Ishikawa (cell line): ENCODE measurements at regions not wholly inside any gene's neighbourhood (a gene's known extent, or its start where the extent isn't known, plus 50 kb on each side); places are given as distances from the start of the nearest gene placed in this dataset.

ENCODE experiments used
- CEBPB ChIP-seq: IDR thresholded peaks from 2 replicates; pipeline ENCODE4 v1.6.1; 2012
- CREB1 ChIP-seq: IDR thresholded peaks from 2 replicates; pipeline ENCODE4 v1.6.1; 2012; ENCODE audit warnings: low read depth
- EGR1 ChIP-seq: IDR thresholded peaks from 2 replicates; pipeline ENCODE4 v1.6.1; 2012
- EP300 ChIP-seq: IDR thresholded peaks from 2 replicates; pipeline ENCODE4 v1.6.1; 2012; ENCODE audit warnings: borderline replicate concordance
- FOXM1 ChIP-seq: IDR thresholded peaks from 2 replicates; pipeline ENCODE4 v1.6.1; 2012; ENCODE audit warnings: low read depth, borderline replicate concordance
- NFIC ChIP-seq: IDR thresholded peaks from 2 replicates; pipeline ENCODE4 v1.6.1; 2012
- RAD21 ChIP-seq: IDR thresholded peaks from 2 replicates; pipeline ENCODE4 v1.6.1; 2012; ENCODE audit warnings: low read depth
- TAF1 ChIP-seq: IDR thresholded peaks from 2 replicates; pipeline ENCODE4 v1.6.1; 2012; ENCODE audit warnings: low read depth, mild to moderate bottlenecking
- TCF12 ChIP-seq: IDR thresholded peaks from 2 replicates; pipeline ENCODE4 v1.6.1; 2012; ENCODE audit warnings: low read depth
- TEAD4 ChIP-seq: IDR thresholded peaks from 2 replicates; pipeline ENCODE4 v1.6.1; 2012
- YY1 ChIP-seq: IDR thresholded peaks from 2 replicates; pipeline ENCODE4 v1.6.1; 2012; ENCODE audit warnings: low read depth
- ZBTB7A ChIP-seq: IDR thresholded peaks from 2 replicates; pipeline ENCODE4 v1.6.1; 2012; ENCODE audit warnings: low read depth
- TF ChIP-seq, protein P1 (sequence below): IDR thresholded peaks from 2 replicates; pipeline ENCODE4 v1.6.1; 2012; ENCODE audit warnings: low read depth, mild to moderate bottlenecking
- TF ChIP-seq, protein P2 (sequence below): IDR thresholded peaks from 2 replicates; pipeline ENCODE4 v1.6.1; 2012
- TF ChIP-seq, protein P3 (sequence below): IDR thresholded peaks from 2 replicates; pipeline ENCODE4 v1.6.1; 2012

DNA sequence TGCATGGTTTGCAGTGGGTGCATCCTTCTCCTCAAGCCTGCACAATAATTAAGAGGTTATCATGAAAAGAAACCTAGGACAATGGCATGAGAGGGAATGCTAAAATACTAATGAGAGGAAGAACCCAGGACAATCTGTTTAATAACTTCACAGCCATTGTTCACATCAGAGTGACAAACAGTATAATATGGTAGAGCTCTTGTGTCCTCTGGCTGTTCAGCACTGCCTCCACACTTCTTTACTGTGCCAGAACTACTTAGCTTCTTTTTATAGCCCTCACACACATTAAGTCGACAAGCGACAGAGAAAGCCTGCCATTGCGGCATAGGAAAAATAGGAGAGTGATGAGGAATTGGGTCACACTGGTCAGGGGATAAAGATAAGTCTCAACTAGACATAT lies 65.0 kb upstream of the MEIS2 start:
- no peak for TF ChIP-seq NFIC
- no peak for TF ChIP-seq CREB1
- no peak for TF ChIP-seq CEBPB
- TF ChIP-seq TAF1: no peak
- no peak for TF ChIP-seq YY1
- no peak for TF ChIP-seq ZBTB7A
- TF ChIP-seq TCF12: no peak
- no peak for TF ChIP-seq EGR1
- no peak for TF ChIP-seq TEAD4
- TF ChIP-seq RAD21: no peak
- TF ChIP-seq, protein P1, sequence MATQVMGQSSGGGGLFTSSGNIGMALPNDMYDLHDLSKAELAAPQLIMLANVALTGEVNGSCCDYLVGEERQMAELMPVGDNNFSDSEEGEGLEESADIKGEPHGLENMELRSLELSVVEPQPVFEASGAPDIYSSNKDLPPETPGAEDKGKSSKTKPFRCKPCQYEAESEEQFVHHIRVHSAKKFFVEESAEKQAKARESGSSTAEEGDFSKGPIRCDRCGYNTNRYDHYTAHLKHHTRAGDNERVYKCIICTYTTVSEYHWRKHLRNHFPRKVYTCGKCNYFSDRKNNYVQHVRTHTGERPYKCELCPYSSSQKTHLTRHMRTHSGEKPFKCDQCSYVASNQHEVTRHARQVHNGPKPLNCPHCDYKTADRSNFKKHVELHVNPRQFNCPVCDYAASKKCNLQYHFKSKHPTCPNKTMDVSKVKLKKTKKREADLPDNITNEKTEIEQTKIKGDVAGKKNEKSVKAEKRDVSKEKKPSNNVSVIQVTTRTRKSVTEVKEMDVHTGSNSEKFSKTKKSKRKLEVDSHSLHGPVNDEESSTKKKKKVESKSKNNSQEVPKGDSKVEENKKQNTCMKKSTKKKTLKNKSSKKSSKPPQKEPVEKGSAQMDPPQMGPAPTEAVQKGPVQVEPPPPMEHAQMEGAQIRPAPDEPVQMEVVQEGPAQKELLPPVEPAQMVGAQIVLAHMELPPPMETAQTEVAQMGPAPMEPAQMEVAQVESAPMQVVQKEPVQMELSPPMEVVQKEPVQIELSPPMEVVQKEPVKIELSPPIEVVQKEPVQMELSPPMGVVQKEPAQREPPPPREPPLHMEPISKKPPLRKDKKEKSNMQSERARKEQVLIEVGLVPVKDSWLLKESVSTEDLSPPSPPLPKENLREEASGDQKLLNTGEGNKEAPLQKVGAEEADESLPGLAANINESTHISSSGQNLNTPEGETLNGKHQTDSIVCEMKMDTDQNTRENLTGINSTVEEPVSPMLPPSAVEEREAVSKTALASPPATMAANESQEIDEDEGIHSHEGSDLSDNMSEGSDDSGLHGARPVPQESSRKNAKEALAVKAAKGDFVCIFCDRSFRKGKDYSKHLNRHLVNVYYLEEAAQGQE: no peak
- no peak for TF ChIP-seq EP300
- no peak for TF ChIP-seq FOXM1

DNA sequence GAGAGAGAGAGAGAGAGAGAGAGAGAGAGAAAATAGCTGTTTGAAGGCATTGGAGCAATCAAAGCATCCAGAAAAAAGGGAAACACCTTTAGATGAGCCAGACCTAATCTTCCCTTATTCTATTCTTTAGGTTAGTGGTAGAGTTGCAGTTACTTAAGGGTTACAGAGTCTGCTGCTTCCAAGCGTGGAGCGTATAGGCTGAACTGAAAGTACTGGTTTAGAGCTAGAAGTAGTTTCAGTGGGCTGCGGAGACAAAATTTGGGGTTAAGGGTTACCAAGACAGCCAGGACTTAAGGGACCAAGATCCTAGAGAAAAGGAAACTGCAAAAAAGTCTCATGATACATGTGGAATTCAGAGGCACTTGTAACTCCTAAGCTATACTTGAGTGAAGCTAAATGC lies 66.1 kb upstream of the MEIS2 start:
- TF ChIP-seq CREB1 (no peak), CEBPB (no peak), YY1 (no peak), TAF1 (no peak), TEAD4 (no peak), NFIC (no peak), FOXM1 (no peak), TCF12 (no peak), ZBTB7A (no peak), EP300 (no peak), RAD21 (no peak), EGR1 (no peak)
- TF ChIP-seq, protein P2, sequence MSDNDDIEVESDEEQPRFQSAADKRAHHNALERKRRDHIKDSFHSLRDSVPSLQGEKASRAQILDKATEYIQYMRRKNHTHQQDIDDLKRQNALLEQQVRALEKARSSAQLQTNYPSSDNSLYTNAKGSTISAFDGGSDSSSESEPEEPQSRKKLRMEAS: no peak
- TF ChIP-seq, protein P3, sequence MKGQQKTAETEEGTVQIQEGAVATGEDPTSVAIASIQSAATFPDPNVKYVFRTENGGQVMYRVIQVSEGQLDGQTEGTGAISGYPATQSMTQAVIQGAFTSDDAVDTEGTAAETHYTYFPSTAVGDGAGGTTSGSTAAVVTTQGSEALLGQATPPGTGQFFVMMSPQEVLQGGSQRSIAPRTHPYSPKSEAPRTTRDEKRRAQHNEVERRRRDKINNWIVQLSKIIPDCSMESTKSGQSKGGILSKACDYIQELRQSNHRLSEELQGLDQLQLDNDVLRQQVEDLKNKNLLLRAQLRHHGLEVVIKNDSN: no peak
- TF ChIP-seq, protein P1: no peak

DNA sequence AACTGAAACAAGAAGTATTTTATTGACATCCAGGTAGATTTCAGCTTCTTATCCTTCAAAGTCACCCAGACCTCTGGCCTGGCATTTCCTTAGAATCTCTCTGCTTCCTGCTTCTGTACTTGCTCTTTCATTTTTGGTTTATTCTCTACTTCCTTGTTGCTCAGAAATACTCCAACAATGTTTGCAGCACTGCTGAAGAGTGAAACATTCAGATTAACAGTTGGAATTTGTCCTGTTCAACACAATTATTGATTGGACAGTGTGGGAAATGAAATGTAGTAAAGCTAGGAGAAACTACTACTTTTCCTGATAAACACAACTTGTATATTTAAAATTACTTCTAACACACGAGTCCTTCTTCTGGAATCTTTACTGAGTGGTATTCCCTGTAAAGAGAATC lies 81.0 kb upstream of the MEIS2 start:
- TF ChIP-seq, protein P2: no peak
- TF ChIP-seq TEAD4 (no peak), FOXM1 (no peak), CREB1 (no peak), EP300 (no peak)

DNA sequence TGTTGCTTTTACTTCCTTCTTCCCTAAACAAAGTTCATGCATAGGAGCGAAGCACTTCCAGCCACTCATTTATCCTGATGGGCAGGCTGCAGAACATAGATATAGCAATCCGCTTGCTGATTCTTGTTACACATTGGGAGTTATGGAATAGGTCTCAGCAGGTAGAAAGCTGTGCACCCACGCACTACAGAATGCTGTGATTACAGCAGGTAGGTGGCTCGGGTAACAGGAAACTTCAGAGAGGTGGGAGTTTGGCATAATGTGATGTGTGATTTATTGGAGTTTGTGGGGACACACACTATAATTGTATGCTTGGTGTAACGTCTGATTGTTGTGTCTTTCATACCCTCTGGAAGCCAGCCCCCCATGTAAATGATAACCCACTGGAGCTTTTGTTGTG lies 99.2 kb upstream of the MEIS2 start:
- TF ChIP-seq, protein P1: no peak
- TF ChIP-seq CREB1 (no peak), TEAD4 (no peak), FOXM1 (no peak), RAD21 (no peak), NFIC (no peak), TAF1 (no peak), EP300 (no peak), YY1 (no peak)
- TF ChIP-seq, protein P2: no peak
- TF ChIP-seq, protein P3: no peak

DNA sequence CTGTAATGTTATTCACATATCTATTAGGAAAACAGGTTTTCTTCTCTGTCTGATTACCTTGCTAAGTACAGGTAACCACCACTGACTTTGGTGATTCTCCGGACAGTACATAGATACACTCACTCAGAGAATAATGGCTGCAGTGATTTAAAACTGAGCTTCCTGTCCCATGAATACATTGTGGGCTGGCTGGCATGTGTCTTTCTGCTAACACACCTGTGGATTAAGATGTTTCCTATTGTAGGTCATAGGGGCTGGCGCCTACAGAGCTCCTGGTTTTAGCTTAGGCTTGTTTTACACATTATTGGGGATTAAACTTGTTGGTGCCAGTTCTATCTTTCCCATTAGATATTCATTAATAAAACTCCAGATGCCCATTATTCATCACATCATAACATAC lies 102.7 kb upstream of the MEIS2 start:
- TF ChIP-seq TAF1: no peak
- TF ChIP-seq, protein P1: no peak
- no peak for TF ChIP-seq CEBPB
- TF ChIP-seq FOXM1: no peak
- TF ChIP-seq, protein P3: no peak
- TF ChIP-seq EGR1: no peak
- TF ChIP-seq TCF12: no peak
- TF ChIP-seq CREB1: no peak
- TF ChIP-seq, protein P2: no peak
- TF ChIP-seq TEAD4: no peak
